ENCODE measurements at regions not wholly inside any gene's neighbourhood (a gene's known extent, or its start where the extent isn't known, plus 50 kb on each side); places are given as distances from the start of the nearest gene placed in this dataset.

- Mint-ChIP-seq H3K36me3 (ENCODE audit: low read depth) (no peaks in the 10 kb centered on the region), H3K4me3 (no peak overlapping the region), H3K27ac (no peak overlapping the region), H3K4me1 (peaks cover 7% of the 10 kb centered on the region), H3K9me3 (no peaks in the 10 kb centered on the region), H3K27me3 (ENCODE audit: low read depth) (peaks cover 54% of the 10 kb centered on the region)
- TF ChIP-seq, protein P1, sequence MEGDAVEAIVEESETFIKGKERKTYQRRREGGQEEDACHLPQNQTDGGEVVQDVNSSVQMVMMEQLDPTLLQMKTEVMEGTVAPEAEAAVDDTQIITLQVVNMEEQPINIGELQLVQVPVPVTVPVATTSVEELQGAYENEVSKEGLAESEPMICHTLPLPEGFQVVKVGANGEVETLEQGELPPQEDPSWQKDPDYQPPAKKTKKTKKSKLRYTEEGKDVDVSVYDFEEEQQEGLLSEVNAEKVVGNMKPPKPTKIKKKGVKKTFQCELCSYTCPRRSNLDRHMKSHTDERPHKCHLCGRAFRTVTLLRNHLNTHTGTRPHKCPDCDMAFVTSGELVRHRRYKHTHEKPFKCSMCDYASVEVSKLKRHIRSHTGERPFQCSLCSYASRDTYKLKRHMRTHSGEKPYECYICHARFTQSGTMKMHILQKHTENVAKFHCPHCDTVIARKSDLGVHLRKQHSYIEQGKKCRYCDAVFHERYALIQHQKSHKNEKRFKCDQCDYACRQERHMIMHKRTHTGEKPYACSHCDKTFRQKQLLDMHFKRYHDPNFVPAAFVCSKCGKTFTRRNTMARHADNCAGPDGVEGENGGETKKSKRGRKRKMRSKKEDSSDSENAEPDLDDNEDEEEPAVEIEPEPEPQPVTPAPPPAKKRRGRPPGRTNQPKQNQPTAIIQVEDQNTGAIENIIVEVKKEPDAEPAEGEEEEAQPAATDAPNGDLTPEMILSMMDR (IDR thresholded peaks at IDR 0.05; ENCODE audit: unreplicated experiment in 3 of 3) = no peak
These were observed 86.7 kb upstream of the UQCRFS1 start for GRCh38 chr19:29299416-29300380.

GRCh38 chr19:29302002-29302928 lies 89.3 kb upstream of the UQCRFS1 start:
- TF ChIP-seq, protein P1 (IDR thresholded peaks at IDR 0.05; ENCODE audit: unreplicated experiment in 3 of 3) = no peak
- H3K4me3 Mint-ChIP-seq = no peak overlapping the region
- no peaks in the 10 kb centered on the region for H3K9me3 Mint-ChIP-seq
- peaks cover 65% of the 10 kb centered on the region for H3K27me3 Mint-ChIP-seq (ENCODE audit: low read depth)
- no peaks in the 10 kb centered on the region for H3K36me3 Mint-ChIP-seq (ENCODE audit: low read depth)
- peaks cover 7% of the 10 kb centered on the region for H3K4me1 Mint-ChIP-seq
- H3K27ac Mint-ChIP-seq = no peak overlapping the region

DNA sequence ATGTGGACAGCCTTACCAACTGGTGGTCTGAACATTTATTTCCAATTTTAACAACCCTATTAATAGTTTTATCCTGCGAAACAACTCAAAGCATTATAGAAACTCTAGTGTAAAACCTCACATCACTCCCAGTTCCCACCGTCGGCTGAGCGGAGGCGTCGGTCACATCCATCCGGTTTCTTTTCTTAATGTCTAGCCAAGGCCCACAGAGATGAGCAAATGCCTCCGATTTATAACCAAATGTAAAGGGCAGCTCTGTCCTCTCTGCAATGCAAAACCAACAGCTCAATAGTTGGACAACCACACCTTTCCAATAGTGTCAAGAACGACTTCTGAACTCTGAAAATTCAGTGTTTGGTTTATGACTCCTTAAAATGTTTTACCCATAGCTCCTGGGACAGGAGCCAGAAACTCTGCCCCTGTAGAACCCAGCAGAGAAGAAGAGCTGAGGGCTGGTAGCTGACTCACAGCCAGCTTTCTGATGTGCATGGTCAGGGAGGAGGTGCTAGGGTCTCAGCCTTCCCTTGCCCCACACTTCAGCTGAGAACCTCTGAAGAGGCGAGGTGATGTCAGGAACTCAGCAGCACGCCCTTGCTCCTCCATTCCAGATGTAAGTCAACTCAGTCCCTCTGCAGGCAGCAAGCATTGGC lies 90.2 kb upstream of the UQCRFS1 start:
- H3K4me3 Mint-ChIP-seq = no peak overlapping the region
- TF ChIP-seq, protein P1 (IDR thresholded peaks at IDR 0.05; ENCODE audit: unreplicated experiment in 3 of 3) = no peak
- H3K9me3 Mint-ChIP-seq = no peaks in the 10 kb centered on the region
- H3K27ac Mint-ChIP-seq = no peak overlapping the region
- peaks cover 7% of the 10 kb centered on the region for H3K4me1 Mint-ChIP-seq
- H3K36me3 Mint-ChIP-seq (ENCODE audit: low read depth) = no peaks in the 10 kb centered on the region
- H3K27me3 Mint-ChIP-seq (ENCODE audit: low read depth) = peaks cover 71% of the 10 kb centered on the region

DNA sequence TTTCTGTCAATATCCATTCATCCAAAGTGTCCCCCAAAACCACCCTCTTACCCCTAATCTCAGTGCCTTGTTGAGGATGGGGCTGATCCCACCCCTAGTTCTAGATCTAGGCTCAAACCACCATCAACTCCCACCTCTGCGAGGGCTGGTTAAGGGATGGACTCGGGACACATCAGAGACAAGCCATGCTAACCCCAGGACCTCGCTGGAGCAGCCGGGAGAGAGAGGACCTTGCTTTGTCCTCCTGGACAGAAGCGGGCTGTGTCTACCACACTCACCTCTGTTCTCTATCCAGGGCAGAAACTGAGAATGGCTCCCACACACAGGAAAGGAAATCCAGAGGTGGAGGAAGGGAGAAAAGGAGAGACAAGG lies 90.8 kb upstream of the UQCRFS1 start:
- TF ChIP-seq, protein P1 (IDR thresholded peaks at IDR 0.05; ENCODE audit: unreplicated experiment in 3 of 3) = no peak
- Mint-ChIP-seq H3K9me3 (no peaks in the 10 kb centered on the region), H3K4me3 (no peak overlapping the region), H3K4me1 (peaks cover 7% of the 10 kb centered on the region), H3K27ac (no peak overlapping the region), H3K27me3 (ENCODE audit: low read depth) (peaks cover 72% of the 10 kb centered on the region), H3K36me3 (ENCODE audit: low read depth) (no peaks in the 10 kb centered on the region)

DNA sequence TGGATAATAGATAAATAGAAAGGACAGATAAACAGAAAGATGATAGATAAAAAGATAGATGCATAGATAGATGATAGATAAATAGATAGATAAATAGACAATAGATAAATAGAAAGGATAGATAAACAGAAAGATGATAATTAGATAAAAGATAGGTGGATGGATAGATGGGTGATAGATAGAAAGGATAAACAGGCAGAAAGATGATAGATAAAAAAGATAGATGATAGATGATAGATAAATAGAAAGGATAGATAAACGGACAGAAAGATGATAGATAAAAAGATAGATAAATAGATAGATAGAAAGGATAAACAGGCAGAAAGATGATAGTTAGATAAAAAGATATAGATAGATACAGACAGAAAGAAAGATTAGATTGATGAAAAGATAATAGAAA lies 92.3 kb upstream of the UQCRFS1 start:
- Mint-ChIP-seq H3K27ac (no peak overlapping the region), H3K4me1 (peaks cover 7% of the 10 kb centered on the region)

More for the DNA sequence above, 92.3 kb upstream of the UQCRFS1 start:
- Mint-ChIP-seq H3K36me3 (ENCODE audit: low read depth) (no peaks in the 10 kb centered on the region), H3K9me3 (no peaks in the 10 kb centered on the region), H3K27me3 (ENCODE audit: low read depth) (peaks cover 78% of the 10 kb centered on the region), H3K4me3 (no peak overlapping the region)
- TF ChIP-seq, protein P1 (IDR thresholded peaks at IDR 0.05; ENCODE audit: unreplicated experiment in 3 of 3) = no peak

Data from nephron (organoid).